ENCODE measurements at regions not wholly inside any gene's neighbourhood (a gene's known extent, or its start where the extent isn't known, plus 50 kb on each side); places are given as distances from the start of the nearest gene placed in this dataset.
"Not testable (repeated sequence)": the region's sequence is repeated elsewhere in the genome, so short reads cannot be mapped to it uniquely, and the experiment has no call there.

DNA sequence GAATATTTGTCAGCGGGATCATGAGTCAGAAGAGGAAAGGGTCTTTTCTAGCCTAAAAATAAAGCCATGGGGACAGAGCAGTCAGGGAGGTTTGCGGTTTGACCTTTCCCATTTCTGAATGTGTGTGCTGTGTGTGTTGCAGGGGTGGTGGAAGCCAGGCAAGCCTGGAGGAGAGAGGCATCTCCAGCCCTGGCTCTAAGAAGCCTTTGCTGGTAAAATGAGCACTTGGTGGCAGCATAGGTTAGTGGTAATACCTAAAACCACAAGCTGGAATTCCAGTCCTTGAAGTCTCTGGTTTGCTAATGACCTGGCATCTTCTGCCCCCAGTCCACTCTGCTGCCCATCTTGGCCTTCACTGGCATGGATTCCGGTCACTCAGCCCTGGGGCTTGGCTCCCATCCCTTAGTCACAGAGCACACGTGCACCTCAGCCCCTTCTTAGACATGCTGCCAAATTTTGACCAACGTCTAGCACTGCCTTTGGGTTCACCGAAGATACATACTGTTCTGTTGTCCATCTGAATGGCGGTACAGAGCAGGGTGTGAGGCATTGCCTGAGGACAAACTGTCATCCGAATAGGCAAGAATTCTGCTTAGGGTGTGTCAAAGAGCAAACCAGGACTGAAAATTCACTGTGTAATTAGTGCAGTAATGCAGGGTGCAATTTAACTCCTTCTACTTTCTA lies 52.7 kb downstream of the KCNA5 start:
- Histone ChIP-seq H3K4me3 (ENCODE audit: low read depth in 1 of 2, low read length in 2 of 2) (no peak overlapping the region), H3K9me3 (ENCODE audit: control insufficient read depth in 1 of 2, low read length in 2 of 2) (no peaks in the 10 kb centered on the region), H3K9ac (ENCODE audit: low read depth in 1 of 2, low read length in 2 of 2) (no peak overlapping the region), H3K27ac (ENCODE audit: low read depth, low read length) (no peak overlapping the region), H3K27me3 (ENCODE audit: control insufficient read depth in 1 of 2, insufficient read depth in 2 of 2, low read length in 2 of 2) (peaks cover 0 to 3% of the 10 kb centered on the region in 2 donors), H3K36me3 (ENCODE audit: control insufficient read depth in 1 of 2, insufficient read depth in 2 of 2, low read length in 2 of 2) (no peaks in the 10 kb centered on the region), H3K4me1 (ENCODE audit: control insufficient read depth in 1 of 2, insufficient read depth in 2 of 2, low read length in 2 of 2) (no peaks in the 10 kb centered on the region)

DNA sequence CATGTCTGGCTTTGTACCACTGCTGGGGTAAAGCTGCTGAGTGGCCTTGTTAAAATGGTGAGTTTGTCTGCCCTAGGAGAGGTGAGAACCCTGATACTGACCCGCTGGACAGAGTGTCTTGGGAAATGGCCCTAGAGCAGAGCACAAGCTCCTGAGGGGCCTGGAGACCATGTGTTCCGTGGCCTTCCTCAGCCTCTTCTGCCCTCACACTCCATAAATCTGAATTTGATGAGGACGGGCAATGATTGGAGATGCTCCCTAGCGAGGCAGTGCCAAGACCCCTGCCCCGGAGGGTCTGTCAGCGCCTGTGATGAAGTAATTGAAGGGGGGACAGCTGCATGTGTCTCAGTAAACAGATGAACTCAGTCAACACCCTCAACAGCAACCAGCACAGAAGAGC lies 54.1 kb downstream of the KCNA5 start:
- H3K4me3 ChIP-seq (ENCODE audit: low read depth in 1 of 2, low read length in 2 of 2), result no peak overlapping the region
- H3K36me3 ChIP-seq (ENCODE audit: control insufficient read depth in 1 of 2, insufficient read depth in 2 of 2, low read length in 2 of 2), result no peaks in the 10 kb centered on the region
- H3K27ac ChIP-seq (ENCODE audit: low read depth, low read length), result no peak overlapping the region
- H3K27me3 ChIP-seq (ENCODE audit: control insufficient read depth in 1 of 2, insufficient read depth in 2 of 2, low read length in 2 of 2), result peaks cover 0 to 3% of the 10 kb centered on the region in 2 donors
- no peak overlapping the region for H3K9ac ChIP-seq (ENCODE audit: low read depth in 1 of 2, low read length in 2 of 2)
- no peaks in the 10 kb centered on the region for H3K4me1 ChIP-seq (ENCODE audit: control insufficient read depth in 1 of 2, insufficient read depth in 2 of 2, low read length in 2 of 2)
- H3K9me3 ChIP-seq (ENCODE audit: control insufficient read depth in 1 of 2, low read length in 2 of 2), result no peaks in the 10 kb centered on the region

DNA sequence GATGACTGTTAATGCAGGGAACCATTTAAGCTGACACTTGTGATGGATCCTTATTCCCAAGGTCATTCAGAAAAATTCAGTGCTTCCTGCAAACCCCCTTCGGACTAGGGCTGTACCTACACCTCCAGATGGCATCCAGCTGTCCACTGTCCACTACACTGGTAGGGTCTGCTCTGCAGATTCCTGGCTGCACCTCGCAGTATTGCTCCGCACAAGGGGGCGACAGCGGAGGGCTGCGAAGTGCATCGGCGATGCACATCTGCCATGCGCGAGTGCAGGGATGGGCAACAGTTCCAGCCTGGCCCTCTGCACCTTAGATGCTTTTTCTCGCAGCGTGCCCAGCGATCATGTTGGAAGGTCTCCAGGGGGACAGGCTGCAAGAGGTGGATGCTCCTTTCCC lies 55.5 kb downstream of the KCNA5 start:
- H3K27ac ChIP-seq (ENCODE audit: low read depth, low read length), result no peak overlapping the region
- no peaks in the 10 kb centered on the region for H3K4me1 ChIP-seq (ENCODE audit: control insufficient read depth in 1 of 2, insufficient read depth in 2 of 2, low read length in 2 of 2)
- no peaks in the 10 kb centered on the region for H3K9me3 ChIP-seq (ENCODE audit: control insufficient read depth in 1 of 2, low read length in 2 of 2)
- H3K9ac ChIP-seq (ENCODE audit: low read depth in 1 of 2, low read length in 2 of 2), result no peak overlapping the region
- H3K4me3 ChIP-seq (ENCODE audit: low read depth in 1 of 2, low read length in 2 of 2), result no peak overlapping the region
- peaks cover 0 to 3% of the 10 kb centered on the region in 2 donors for H3K27me3 ChIP-seq (ENCODE audit: control insufficient read depth in 1 of 2, insufficient read depth in 2 of 2, low read length in 2 of 2)
- H3K36me3 ChIP-seq (ENCODE audit: control insufficient read depth in 1 of 2, insufficient read depth in 2 of 2, low read length in 2 of 2), result no peaks in the 10 kb centered on the region

DNA sequence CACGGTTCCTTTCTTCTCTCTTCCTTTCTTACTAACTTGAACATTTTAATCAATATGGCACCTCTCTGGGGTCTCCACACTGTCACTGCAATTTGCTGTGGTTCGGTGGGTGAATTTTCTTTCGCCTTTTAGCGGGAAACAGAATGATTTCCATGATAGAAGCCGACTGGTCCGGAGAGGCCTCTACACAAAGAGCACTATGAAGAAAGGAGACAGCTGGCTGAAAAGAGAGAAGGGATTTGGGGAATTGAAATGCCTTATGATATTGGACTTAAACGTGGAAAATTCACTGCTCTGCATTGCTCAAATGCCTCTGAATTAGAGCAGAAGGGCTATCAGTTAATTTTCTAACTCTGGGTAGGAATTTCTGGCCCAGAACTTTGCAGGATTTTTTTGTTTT lies 55.9 kb downstream of the KCNA5 start:
- no peaks in the 10 kb centered on the region for H3K9me3 ChIP-seq (ENCODE audit: control insufficient read depth in 1 of 2, low read length in 2 of 2)
- no peaks in the 10 kb centered on the region for H3K36me3 ChIP-seq (ENCODE audit: control insufficient read depth in 1 of 2, insufficient read depth in 2 of 2, low read length in 2 of 2)
- H3K4me1 ChIP-seq (ENCODE audit: control insufficient read depth in 1 of 2, insufficient read depth in 2 of 2, low read length in 2 of 2), result no peaks in the 10 kb centered on the region
- H3K9ac ChIP-seq (ENCODE audit: low read depth in 1 of 2, low read length in 2 of 2), result no peak overlapping the region
- H3K27ac ChIP-seq (ENCODE audit: low read depth, low read length), result no peak overlapping the region
- H3K4me3 ChIP-seq (ENCODE audit: low read depth in 1 of 2, low read length in 2 of 2), result no peak overlapping the region
- peaks cover 0 to 3% of the 10 kb centered on the region in 2 donors for H3K27me3 ChIP-seq (ENCODE audit: control insufficient read depth in 1 of 2, insufficient read depth in 2 of 2, low read length in 2 of 2)

DNA sequence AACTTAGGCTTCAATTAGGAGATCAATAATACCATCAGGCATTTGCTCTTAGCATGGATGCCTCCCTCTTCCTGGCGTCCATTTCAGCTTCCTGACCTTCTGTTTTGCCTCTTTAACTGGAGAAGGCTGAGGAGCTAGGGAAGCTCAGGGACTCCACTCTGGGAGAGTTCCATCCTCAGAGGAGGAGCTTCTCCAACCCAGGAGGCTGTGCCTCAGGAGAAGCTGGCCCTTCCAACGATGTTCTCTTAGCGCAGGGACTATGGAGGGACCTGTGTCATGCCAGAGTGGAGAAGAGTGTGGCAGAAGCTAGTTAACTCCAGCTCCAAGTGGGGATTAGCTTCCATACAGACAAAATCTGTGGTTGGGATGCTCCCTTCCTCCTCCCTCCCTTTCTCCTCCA lies 58.0 kb downstream of the KCNA5 start:
- Histone ChIP-seq H3K27me3 (ENCODE audit: control insufficient read depth in 1 of 2, insufficient read depth in 2 of 2, low read length in 2 of 2) (peaks cover 0 to 3% of the 10 kb centered on the region in 2 donors), H3K9me3 (ENCODE audit: control insufficient read depth in 1 of 2, low read length in 2 of 2) (no peaks in the 10 kb centered on the region), H3K36me3 (ENCODE audit: control insufficient read depth in 1 of 2, insufficient read depth in 2 of 2, low read length in 2 of 2) (no peaks in the 10 kb centered on the region), H3K4me3 (ENCODE audit: low read depth in 1 of 2, low read length in 2 of 2) (no peak overlapping the region), H3K9ac (ENCODE audit: low read depth in 1 of 2, low read length in 2 of 2) (no peak overlapping the region), H3K27ac (ENCODE audit: low read depth, low read length) (no peak overlapping the region), H3K4me1 (ENCODE audit: control insufficient read depth in 1 of 2, insufficient read depth in 2 of 2, low read length in 2 of 2) (no peaks in the 10 kb centered on the region)

DNA sequence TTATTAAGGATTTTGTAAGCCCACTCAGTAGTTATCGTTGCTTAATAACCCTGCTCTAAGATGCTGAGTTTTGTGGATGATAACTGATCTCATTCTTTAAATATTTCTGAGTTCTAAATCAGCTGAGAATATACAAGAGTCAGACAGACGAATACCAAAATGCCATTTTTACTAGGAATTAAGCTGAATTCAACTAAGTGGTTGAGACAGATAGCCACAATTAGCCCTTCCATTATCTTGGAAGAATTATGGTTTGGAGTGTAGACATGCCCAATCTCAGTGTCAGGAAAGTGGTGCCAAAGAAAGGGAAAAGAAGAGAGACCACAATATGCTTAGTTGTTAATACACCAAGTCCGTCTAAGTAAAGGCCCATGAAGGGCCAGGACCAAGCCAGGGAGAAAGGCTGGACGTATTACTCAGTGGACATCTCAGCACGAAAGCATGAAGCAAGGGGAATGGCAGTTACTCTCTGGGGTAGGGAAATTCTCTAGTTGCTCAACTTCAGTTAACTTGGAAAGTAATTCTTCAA lies 58.6 kb downstream of the KCNA5 start:
- no peak overlapping the region for H3K9ac ChIP-seq (ENCODE audit: low read depth in 1 of 2, low read length in 2 of 2)
- no peaks in the 10 kb centered on the region for H3K4me1 ChIP-seq (ENCODE audit: control insufficient read depth in 1 of 2, insufficient read depth in 2 of 2, low read length in 2 of 2)
- no peaks in the 10 kb centered on the region for H3K36me3 ChIP-seq (ENCODE audit: control insufficient read depth in 1 of 2, insufficient read depth in 2 of 2, low read length in 2 of 2)
- no peaks in the 10 kb centered on the region for H3K9me3 ChIP-seq (ENCODE audit: control insufficient read depth in 1 of 2, low read length in 2 of 2)
- no peak overlapping the region for H3K27ac ChIP-seq (ENCODE audit: low read depth, low read length)
- H3K27me3 ChIP-seq (ENCODE audit: control insufficient read depth in 1 of 2, insufficient read depth in 2 of 2, low read length in 2 of 2), result peaks cover 0 to 3% of the 10 kb centered on the region in 2 donors
- no peak overlapping the region for H3K4me3 ChIP-seq (ENCODE audit: low read depth in 1 of 2, low read length in 2 of 2)

DNA sequence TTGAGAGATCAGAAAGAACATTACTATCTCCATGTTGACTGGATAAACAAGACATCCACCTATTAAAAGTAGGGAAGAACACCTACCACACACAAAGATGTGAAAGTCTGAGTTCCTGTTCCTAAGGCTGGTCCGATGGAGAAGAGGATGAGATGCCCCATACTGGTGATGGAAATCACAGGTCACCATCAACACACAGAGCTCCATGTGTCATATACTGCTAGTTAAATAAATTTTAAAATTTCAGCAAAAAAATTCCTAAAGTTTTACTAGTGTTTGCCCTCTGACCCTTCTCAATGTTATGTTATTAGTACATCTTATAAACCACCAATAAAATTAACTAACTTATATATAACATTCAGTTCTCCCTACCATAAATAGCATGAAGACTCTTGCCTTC lies 59.1 kb downstream of the KCNA5 start:
- no peak overlapping the region for H3K27ac ChIP-seq (ENCODE audit: low read depth, low read length)

DNA sequence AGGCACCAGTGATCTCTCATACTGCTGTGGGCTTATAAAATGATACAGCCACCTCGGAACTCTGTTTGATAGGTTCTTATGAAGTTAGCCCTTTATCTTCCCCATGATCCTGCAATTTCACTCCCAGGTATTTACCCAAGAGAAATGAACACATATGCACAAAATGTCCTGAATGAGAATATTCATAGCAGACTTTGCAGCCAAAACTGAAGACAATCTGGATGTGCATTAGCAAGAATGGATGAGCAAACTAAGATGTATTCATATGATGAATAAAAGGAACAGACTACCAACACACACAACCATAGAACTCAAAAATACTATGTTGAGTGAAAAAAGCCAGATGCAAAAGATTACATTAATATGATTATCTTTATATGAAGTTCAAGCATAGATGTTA lies 66.7 kb downstream of the KCNA5 start:
- peaks cover 0 to 2% of the 10 kb centered on the region in 2 donors for H3K27me3 ChIP-seq (ENCODE audit: control insufficient read depth in 1 of 2, insufficient read depth in 2 of 2, low read length in 2 of 2)
- no peak overlapping the region for H3K9ac ChIP-seq (ENCODE audit: low read depth in 1 of 2, low read length in 2 of 2)
- no peak overlapping the region for H3K27ac ChIP-seq (ENCODE audit: low read depth, low read length)
- no peaks in the 10 kb centered on the region for H3K36me3 ChIP-seq (ENCODE audit: control insufficient read depth in 1 of 2, insufficient read depth in 2 of 2, low read length in 2 of 2)
- no peaks in the 10 kb centered on the region for H3K4me1 ChIP-seq (ENCODE audit: control insufficient read depth in 1 of 2, insufficient read depth in 2 of 2, low read length in 2 of 2)
- H3K4me3 ChIP-seq (ENCODE audit: low read depth in 1 of 2, low read length in 2 of 2), result no peak overlapping the region
- no peaks in the 10 kb centered on the region for H3K9me3 ChIP-seq (ENCODE audit: control insufficient read depth in 1 of 2, low read length in 2 of 2)

More for the DNA sequence above, 59.1 kb downstream of the KCNA5 start:
- Histone ChIP-seq H3K36me3 (ENCODE audit: control insufficient read depth in 1 of 2, insufficient read depth in 2 of 2, low read length in 2 of 2) (no peaks in the 10 kb centered on the region), H3K4me1 (ENCODE audit: control insufficient read depth in 1 of 2, insufficient read depth in 2 of 2, low read length in 2 of 2) (no peaks in the 10 kb centered on the region), H3K4me3 (ENCODE audit: low read depth in 1 of 2, low read length in 2 of 2) (no peak overlapping the region), H3K27me3 (ENCODE audit: control insufficient read depth in 1 of 2, insufficient read depth in 2 of 2, low read length in 2 of 2) (peaks cover 0 to 3% of the 10 kb centered on the region in 2 donors), H3K9ac (ENCODE audit: low read depth in 1 of 2, low read length in 2 of 2) (no peak overlapping the region), H3K9me3 (ENCODE audit: control insufficient read depth in 1 of 2, low read length in 2 of 2) (no peaks in the 10 kb centered on the region)

DNA sequence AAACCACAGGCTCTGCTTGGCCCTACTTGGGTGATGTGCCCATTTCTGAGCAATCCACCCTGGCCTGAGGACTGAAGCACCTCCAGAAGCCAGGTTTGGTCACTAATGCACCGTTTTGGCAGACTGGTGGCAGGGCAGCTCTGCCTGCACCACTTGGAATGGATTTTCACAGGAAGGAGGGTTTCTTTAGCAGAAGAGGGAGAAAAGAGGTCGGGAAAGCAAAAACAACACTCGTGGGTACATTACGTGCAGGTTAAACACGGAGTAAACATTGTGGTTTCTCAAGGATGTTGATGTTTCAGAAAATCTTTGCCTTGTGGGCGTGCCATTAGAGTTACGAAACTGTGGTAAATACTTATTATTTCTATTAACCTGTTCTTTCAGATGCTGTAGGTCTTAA lies 70.8 kb downstream of the KCNA5 start:
- Histone ChIP-seq H3K27me3 (ENCODE audit: control insufficient read depth in 1 of 2, insufficient read depth in 2 of 2, low read length in 2 of 2) (peaks cover 0 to 2% of the 10 kb centered on the region in 2 donors), H3K9ac (ENCODE audit: low read depth in 1 of 2, low read length in 2 of 2) (no peak overlapping the region), H3K9me3 (ENCODE audit: control insufficient read depth in 1 of 2, low read length in 2 of 2) (no peaks in the 10 kb centered on the region), H3K4me3 (ENCODE audit: low read depth in 1 of 2, low read length in 2 of 2) (no peak overlapping the region), H3K4me1 (ENCODE audit: control insufficient read depth in 1 of 2, insufficient read depth in 2 of 2, low read length in 2 of 2) (no peaks in the 10 kb centered on the region), H3K27ac (ENCODE audit: low read depth, low read length) (no peak overlapping the region), H3K36me3 (ENCODE audit: control insufficient read depth in 1 of 2, insufficient read depth in 2 of 2, low read length in 2 of 2) (no peaks in the 10 kb centered on the region)

DNA sequence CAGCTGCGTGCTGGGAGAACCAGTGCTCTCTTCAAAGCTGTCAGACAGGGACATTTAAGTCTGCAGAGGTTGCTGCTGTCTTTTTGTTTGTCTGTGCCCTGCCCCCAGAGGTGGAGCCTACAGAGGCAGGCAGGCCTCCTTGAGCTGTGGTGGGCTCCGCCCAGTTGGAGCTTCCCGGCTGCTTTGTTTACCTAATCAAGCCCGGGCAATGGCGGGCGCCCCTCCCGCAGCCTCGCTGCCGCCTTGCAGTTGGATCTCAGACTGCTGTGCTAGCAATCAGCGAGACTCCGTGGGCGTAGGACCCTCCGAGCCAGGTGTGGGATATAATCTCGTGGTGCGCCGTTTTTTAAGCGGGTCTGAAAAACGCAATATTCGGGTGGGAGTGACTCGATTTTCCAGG lies 78.1 kb downstream of the KCNA5 start:
- not testable (repeated sequence) for H3K4me1 ChIP-seq (ENCODE audit: control insufficient read depth in 1 of 2, insufficient read depth in 2 of 2, low read length in 2 of 2); H3K4me3 ChIP-seq (ENCODE audit: low read depth in 1 of 2, low read length in 2 of 2)

More for the DNA sequence above, 78.1 kb downstream of the KCNA5 start:
- H3K36me3 ChIP-seq (ENCODE audit: control insufficient read depth in 1 of 2, insufficient read depth in 2 of 2, low read length in 2 of 2); H3K9me3 ChIP-seq (ENCODE audit: control insufficient read depth in 1 of 2, low read length in 2 of 2); H3K27ac ChIP-seq (ENCODE audit: low read depth, low read length); H3K9ac ChIP-seq (ENCODE audit: low read depth in 1 of 2, low read length in 2 of 2); H3K27me3 ChIP-seq (ENCODE audit: control insufficient read depth in 1 of 2, insufficient read depth in 2 of 2, low read length in 2 of 2): not testable (repeated sequence)

Measured in duodenal mucosa (tissue), 2 donors.